Stimulated activated naive CD8-positive, alpha-beta T cell treated with anti-CD3 and anti-CD28 coated beads, Interleukin-15, Interleukin-2, amounts not matched to agents 100 U/mL and 50 U/mL, for 24 hours (primary cell): ENCODE measurements at regions not wholly inside any gene's neighbourhood (a gene's known extent, or its start where the extent isn't known, plus 50 kb on each side); places are given as distances from the start of the nearest gene placed in this dataset.
"Not testable (repeated sequence)": the region's sequence is repeated elsewhere in the genome, so short reads cannot be mapped to it uniquely, and the experiment has no call there.

Experiments used
- ATAC-seq: fragments of 150-1000 bp; cut with Tn5 transposase; one replicate; pipeline ENCODE4 v1.10.0; 2021
- DNase-seq: peaks from one replicate; pipeline ENCODE4 v3.0.0; 2021

- no peak for DNase-seq
- no peak for ATAC-seq
These were observed 53.0 kb downstream of the ACTBL2 start for GRCh38 chr5:57429513-57430120.

- not testable (repeated sequence) for ATAC-seq
These were observed 53.6 kb downstream of the ACTBL2 start for GRCh38 chr5:57429021-57429420.

GRCh38 chr5:57422993-57423392 is 59.6 kb downstream of the ACTBL2 start:
- no peak for DNase-seq
- ATAC-seq, result no peak

More at GRCh38 chr5:57429021-57429420, 53.6 kb downstream of the ACTBL2 start:
- not testable (repeated sequence) for DNase-seq

GRCh38 chr5:57422341-57422740 is 60.3 kb downstream of the ACTBL2 start:
- ATAC-seq (no peak), DNase-seq (no peak)

GRCh38 chr5:57420801-57421200 is 61.8 kb downstream of the ACTBL2 start:
- no peak for ATAC-seq
- DNase-seq, result no peak

DNA sequence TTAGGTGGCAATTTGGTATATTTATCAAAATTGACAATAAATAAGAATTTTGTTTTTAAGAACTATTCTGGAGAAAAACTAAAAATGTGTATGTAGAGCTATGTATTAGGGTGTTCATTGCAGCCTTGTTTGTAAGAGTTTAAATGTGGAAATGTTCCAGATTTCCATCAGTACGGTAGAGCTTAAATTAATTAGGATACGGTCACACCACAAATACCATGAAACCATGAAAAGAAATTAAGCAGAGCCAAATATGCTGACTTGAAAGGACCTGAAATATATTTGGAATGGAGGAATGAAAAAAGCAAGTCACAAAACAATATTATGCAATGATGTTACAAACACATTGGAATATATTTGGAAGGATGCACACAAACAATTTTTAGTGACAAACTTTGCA is 64.6 kb downstream of the ACTBL2 start:
- no peak for ATAC-seq
- DNase-seq, result no peak

DNA sequence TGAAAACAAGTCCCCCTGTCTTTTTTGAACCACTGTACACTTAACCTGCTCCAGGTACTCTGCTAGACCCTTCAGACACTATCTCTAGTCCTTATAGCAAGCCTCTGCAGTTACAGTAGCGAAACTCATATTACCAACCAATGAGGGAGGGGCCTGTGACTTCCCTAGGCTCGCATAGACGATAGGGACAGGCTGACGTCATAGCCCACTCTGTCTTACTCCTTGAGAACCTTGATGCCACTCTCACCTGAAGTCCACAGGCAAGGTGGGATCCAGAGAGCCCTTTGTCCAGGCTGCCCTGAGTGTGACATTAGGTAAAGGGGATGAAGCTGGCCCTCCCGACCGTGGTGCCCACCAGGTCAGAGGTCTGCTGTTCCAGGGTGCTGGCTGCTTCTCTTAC is 65.3 kb downstream of the ACTBL2 start:
- ATAC-seq (no peak), DNase-seq (no peak)

GRCh38 chr5:57416278-57416994 is 66.2 kb downstream of the ACTBL2 start:
- no peak for ATAC-seq
- no peak for DNase-seq

DNA sequence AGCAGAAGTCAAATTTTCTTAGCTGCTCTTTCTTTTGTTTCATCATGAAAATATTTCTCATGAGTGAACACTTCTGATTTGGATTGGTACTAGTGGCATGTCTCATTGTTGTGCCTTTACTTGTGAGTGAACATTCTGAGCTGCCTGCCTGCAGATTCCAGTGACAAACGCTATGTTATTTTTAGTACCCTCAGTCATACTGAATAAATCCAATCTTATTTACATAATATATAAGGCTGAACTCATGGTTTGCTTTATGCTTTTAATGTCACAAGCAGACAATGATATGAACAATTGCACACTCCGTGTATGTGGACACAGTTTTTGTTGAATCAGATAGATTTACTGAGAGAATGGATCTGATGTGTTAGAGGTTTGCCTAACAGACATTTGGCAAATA is 67.8 kb downstream of the ACTBL2 start:
- DNase-seq (no peak), ATAC-seq (no peak)

DNA sequence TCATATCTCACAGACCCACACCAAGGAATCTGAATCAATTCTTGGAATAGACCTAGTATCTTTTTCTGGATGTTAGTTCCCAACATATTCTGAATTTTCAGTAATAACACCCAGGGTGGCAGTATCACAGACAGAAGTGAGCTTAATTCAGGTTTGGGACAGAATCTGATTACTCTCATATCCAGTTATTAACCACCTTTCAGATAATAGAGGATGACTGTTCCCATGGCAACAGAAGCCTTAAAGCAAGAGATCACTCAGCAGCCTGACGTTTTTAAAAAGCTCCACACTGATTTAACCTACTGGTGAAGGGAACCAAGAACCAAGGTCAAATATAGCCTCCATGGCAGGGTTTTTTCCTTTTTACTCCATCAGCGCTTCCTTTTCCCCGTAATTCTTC is 68.4 kb downstream of the ACTBL2 start:
- no peak for ATAC-seq
- no peak for DNase-seq

- ATAC-seq (no peak), DNase-seq (no peak)
These were observed 69.5 kb downstream of the ACTBL2 start for GRCh38 chr5:57413145-57413544.

DNA sequence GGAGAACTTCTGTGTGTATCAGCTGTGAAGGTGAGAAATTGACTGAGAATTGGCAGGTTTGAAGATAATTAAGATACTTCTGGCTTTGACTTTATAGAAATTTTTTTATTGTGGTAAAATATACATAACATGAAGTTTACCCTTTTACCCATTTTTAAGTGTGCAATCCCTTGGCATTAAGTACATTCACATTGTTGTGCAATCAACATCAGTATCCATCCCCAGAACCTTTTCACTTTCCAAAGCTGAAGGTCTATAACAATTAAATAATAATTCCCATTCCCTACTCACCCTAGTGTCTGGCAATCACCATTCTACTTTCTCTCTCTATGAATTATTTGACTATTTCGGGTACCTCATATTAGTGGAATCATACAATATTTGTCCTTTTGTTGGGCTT is 69.9 kb downstream of the ACTBL2 start:
- no peak for ATAC-seq
- no peak for DNase-seq

DNA sequence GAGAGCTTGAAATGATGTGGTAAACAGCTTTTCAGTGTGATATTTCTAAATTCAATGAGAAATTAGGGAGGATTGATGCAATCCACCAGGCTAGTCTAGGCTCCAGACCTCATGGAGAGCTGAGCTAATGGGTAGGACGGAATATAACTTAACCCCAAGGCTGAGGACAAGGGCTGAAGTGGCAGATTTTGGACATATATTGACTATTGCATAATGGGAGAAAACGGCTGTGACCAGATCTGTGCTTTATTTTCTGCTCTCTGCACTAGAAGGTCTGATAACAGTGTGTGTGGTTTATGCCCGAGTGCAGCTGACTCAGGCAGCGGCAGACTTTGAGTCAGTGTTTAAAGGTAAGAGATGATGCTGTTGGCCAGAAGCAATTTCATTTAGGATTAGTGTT is 70.6 kb downstream of the ACTBL2 start:
- DNase-seq (no peak), ATAC-seq (no peak)

DNA sequence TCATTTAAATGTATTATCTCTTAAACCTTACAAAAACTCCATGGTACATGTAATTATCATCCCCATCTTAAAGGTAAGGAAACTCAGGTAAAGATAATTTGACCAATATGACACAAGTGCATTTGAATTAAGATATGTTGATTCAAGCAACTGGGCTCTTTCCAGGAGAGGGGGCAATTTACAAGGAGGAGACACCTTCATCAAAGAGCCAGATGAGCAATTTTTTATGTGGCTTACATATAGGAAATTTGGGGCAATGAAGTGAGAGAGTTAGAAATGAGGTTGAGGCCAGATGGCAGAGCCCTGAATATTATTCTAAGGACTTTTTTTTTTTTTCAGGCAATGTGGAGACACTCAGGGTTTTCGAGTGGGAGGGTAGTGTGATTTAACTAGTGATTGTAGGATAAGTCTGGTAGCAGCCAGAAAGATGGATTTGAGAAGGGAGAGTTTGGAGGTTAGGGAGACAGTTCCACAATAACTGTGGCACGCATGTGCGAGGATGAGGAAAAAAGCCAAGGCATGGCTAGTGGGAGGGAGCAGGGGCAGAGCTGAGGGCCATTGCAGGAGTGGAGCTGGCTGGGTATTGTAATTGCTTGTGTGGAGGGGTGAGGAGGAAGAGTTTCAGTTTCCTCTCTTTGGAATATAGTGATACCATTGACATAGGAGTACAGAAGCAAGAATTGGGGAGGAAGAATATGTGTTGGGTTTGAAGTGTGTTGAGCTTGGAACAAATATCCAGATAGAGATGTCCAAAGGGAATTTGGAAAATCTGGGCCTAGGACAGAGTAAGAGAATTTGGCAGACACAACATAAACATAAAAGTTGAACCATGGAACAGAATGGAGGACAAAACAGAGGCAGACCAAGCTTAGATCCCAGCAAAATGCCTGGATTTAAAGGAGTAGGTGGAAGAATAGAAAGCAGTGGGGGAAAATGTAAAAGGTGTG is 72.0 kb downstream of the ACTBL2 start:
- DNase-seq, result no peak
- no peak for ATAC-seq

DNA sequence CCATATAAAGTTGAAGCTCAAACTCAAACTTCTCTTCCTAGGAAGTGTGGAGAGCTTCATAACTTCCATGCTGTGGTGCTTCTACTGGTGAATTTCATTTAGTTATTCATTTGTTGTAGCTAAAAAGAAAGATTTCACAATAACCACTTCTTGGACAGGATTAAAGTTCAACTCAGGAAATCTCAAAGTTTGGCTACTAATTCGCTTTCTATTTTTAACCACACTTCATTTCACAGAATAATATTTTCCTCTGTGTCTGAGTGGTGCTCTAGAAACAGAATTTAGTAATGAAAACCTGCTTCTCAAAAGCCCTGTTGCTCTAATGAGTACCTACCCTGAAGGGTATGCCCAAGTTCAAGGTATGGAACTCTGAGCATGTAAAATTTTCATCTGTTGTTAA is 73.9 kb downstream of the ACTBL2 start:
- DNase-seq (no peak), ATAC-seq (no peak)

DNA sequence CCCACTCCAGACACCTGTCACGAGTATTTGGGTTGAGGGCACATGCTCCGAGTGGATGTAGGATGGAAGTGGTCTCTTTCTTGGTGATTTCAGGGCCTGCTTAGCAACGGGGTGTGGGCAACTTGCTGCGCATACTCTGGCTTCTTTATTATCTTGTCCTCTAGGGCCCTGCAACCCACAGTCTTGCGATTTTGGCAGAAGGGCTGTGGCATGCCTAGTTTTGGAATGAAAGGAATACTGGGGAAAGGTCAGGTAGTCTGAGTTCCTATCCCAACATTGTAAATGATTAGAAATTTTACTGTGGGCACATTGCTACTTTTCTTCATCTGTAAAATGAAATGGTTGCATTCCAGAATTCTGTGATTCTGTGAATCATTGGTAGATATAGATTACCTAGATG is 74.3 kb downstream of the ACTBL2 start:
- no peak for DNase-seq
- no peak for ATAC-seq

- no peak for DNase-seq
- no peak for ATAC-seq
These were observed 75.2 kb downstream of the ACTBL2 start for GRCh38 chr5:57407391-57407790.

GRCh38 chr5:57406641-57407040 is 76.0 kb downstream of the ACTBL2 start:
- ATAC-seq, result no peak
- DNase-seq, result no peak

- DNase-seq, result no peak
- no peak for ATAC-seq
These were observed 76.6 kb downstream of the ACTBL2 start for GRCh38 chr5:57405984-57406383.

DNA sequence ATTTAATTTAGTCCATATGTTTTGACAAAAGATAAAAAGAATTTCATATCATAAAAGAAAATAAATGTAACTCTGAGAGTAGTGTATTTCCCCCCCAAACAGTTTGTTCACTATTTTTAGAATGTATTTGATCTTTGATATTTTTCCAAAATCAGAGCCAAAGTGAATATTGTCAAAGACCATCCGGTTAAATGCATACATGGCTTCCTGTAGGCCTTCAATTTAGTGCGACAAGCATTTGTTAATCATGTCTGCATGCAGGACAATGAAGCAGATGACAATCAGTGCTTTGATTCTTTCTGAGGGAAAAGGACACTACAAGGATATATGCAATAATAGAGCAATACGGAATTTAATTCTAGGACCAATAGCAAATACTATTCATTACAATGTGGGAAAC is 79.8 kb downstream of the ACTBL2 start:
- DNase-seq (no peak), ATAC-seq (no peak)

GRCh38 chr5:57402348-57402747 is 80.3 kb downstream of the ACTBL2 start:
- ATAC-seq (no peak), DNase-seq (no peak)

- no peak for DNase-seq
- ATAC-seq, result no peak
These were observed 84.1 kb downstream of the ACTBL2 start for GRCh38 chr5:57398413-57399093.
